ENCODE measurements at regions not wholly inside any gene's neighbourhood (a gene's known extent, or its start where the extent isn't known, plus 50 kb on each side); places are given as distances from the start of the nearest gene placed in this dataset.
"Not testable (repeated sequence)": the region's sequence is repeated elsewhere in the genome, so short reads cannot be mapped to it uniquely, and the experiment has no call there.

GRCh38 chr2:180927030-180927686 is 53.2 kb upstream of the UBE2E3 start:
- DNase-seq: no peak

GRCh38 chr2:180925700-180926099 is 54.7 kb upstream of the UBE2E3 start:
- DNase-seq: no peak

GRCh38 chr2:180924063-180924462 is 56.3 kb upstream of the UBE2E3 start:
- no peak for DNase-seq

GRCh38 chr2:180910831-180911665 is 69.4 kb upstream of the UBE2E3 start:
- no peak for DNase-seq

- no peak for DNase-seq
Observed at GRCh38 chr2:180907731-180908130, 72.7 kb upstream of the UBE2E3 start.

GRCh38 chr2:180905461-180905860 is 74.9 kb upstream of the UBE2E3 start:
- DNase-seq: no peak

- no peak for DNase-seq
Observed at GRCh38 chr2:180905002-180905401, 75.4 kb upstream of the UBE2E3 start.

- DNase-seq: no peak
Observed at GRCh38 chr2:180901331-180901730, 79.1 kb upstream of the UBE2E3 start.

GRCh38 chr2:180893752-180894151 is 86.7 kb upstream of the UBE2E3 start:
- no peak for DNase-seq

GRCh38 chr2:180892091-180892490 is 88.3 kb upstream of the UBE2E3 start:
- no peak for DNase-seq

- no peak for DNase-seq
Observed at GRCh38 chr2:180891360-180891759, 89.0 kb upstream of the UBE2E3 start.

- no peak for DNase-seq
Observed at GRCh38 chr2:180890781-180891180, 89.6 kb upstream of the UBE2E3 start.

GRCh38 chr2:180882959-180883358 is 97.4 kb upstream of the UBE2E3 start:
- no peak for DNase-seq

GRCh38 chr2:180876506-180876905 is 103.9 kb upstream of the UBE2E3 start:
- no peak for DNase-seq

GRCh38 chr2:180873219-180873618 is 107.2 kb upstream of the UBE2E3 start:
- DNase-seq: no peak

- not testable (repeated sequence) for DNase-seq
Observed at GRCh38 chr2:180872781-180873180, 107.6 kb upstream of the UBE2E3 start.

- DNase-seq: no peak
Observed at GRCh38 chr2:180872255-180872654, 108.2 kb upstream of the UBE2E3 start.

GRCh38 chr2:180871649-180872048 is 108.8 kb upstream of the UBE2E3 start:
- no peak for DNase-seq

GRCh38 chr2:180849851-180850250 is 130.6 kb upstream of the UBE2E3 start:
- DNase-seq: no peak

GRCh38 chr2:180848393-180848792 is 132.0 kb upstream of the UBE2E3 start:
- no peak for DNase-seq

- no peak for DNase-seq
Observed at GRCh38 chr2:180846756-180847472, 133.5 kb upstream of the UBE2E3 start.

GRCh38 chr2:180842461-180842860 is 137.9 kb upstream of the UBE2E3 start:
- DNase-seq: no peak

Data from anterior cingulate cortex (tissue), 58 donors.